Thoracic aorta (tissue), 2 donors: ENCODE measurements at regions not wholly inside any gene's neighbourhood (a gene's known extent, or its start where the extent isn't known, plus 50 kb on each side); places are given as distances from the start of the nearest gene placed in this dataset.

Source experiments
- ATAC-seq: fragments of 150-250 bp; one replicate; pipeline ENCODE4 v1.8.0; 2017; ENCODE audit warnings: low read depth; ENCODE audit not compliant: insufficient number of reproducible peaks, low FRiP score
- DNase-seq: peaks from one replicate; pipeline ENCODE4 v3.0.0-alpha.2; 2020; ENCODE audit warnings: low spot score
- H3K27ac ChIP-seq, 2 donors: fragments of 200-600 bp; sonication (generic); 1 replicate in 1 of 2; 2 replicates in 1 of 2; pipeline ENCODE4 v1.5.1; 2016; ENCODE audit warnings: mild to moderate bottlenecking in 2 of 2, moderate library complexity in 2 of 2
- H3K27me3 ChIP-seq: fragments of 200-600 bp; sonication (generic); replicated peaks from 2 replicates; pipeline ENCODE4 v1.6.0; 2016; ENCODE audit warnings: mild to moderate bottlenecking; ENCODE audit not compliant: insufficient read depth
- H3K36me3 ChIP-seq: fragments of 200-600 bp; sonication (generic); one replicate; pipeline ENCODE4 v1.5.1; 2016
- H3K4me1 ChIP-seq, 2 donors: fragments of 200-600 bp; sonication (generic); 1 replicate in 1 of 2; 2 replicates in 1 of 2; pipeline versions ENCODE4 v1.5.1 to v1.6.0; 2016; ENCODE audit warnings: low read depth in 2 of 2, mild to moderate bottlenecking in 1 of 2; ENCODE audit not compliant: control insufficient read depth in 1 of 2
- H3K4me3 ChIP-seq: fragments of 200-600 bp; sonication (generic); 2 replicates; pipeline ENCODE4 v1.5.1; 2016; ENCODE audit warnings: mild to moderate bottlenecking
- H3K9me3 ChIP-seq: fragments of 200-600 bp; sonication (generic); 2 replicates; pipeline ENCODE4 v1.5.1; 2016
- CTCF ChIP-seq: fragments of 200-600 bp; sonication (generic); IDR thresholded peaks from one replicate; pipeline ENCODE4 v1.5.1; 2019; ENCODE audit warnings: antibody characterized with exemption

GRCh38 chr13:108478179-108478578 lies 151.2 kb upstream of the MYO16 start:
- no peaks in the 10 kb centered on the region for H3K36me3 ChIP-seq
- no peaks in the 10 kb centered on the region for H3K4me1 ChIP-seq
- DNase-seq = no peak
- no peaks in the 10 kb centered on the region for H3K9me3 ChIP-seq
- no peak for TF ChIP-seq CTCF
- H3K27ac ChIP-seq = no peak overlapping the region
- no peak for ATAC-seq
- no peak overlapping the region for H3K4me3 ChIP-seq
- H3K27me3 ChIP-seq = no peaks in the 10 kb centered on the region

GRCh38 chr13:108483981-108484380 lies 145.4 kb upstream of the MYO16 start:
- Histone ChIP-seq H3K36me3 (no peaks in the 10 kb centered on the region), H3K4me1 (no peaks in the 10 kb centered on the region), H3K27me3 (no peaks in the 10 kb centered on the region), H3K4me3 (no peak overlapping the region), H3K9me3 (no peaks in the 10 kb centered on the region), H3K27ac (no peak overlapping the region)
- TF ChIP-seq CTCF = no peak
- DNase-seq = no peak
- ATAC-seq = no peak

GRCh38 chr13:108486096-108486495 lies 143.3 kb upstream of the MYO16 start:
- Histone ChIP-seq H3K4me3 (no peak overlapping the region), H3K27ac (no peak overlapping the region), H3K27me3 (no peaks in the 10 kb centered on the region), H3K4me1 (no peaks in the 10 kb centered on the region), H3K36me3 (no peaks in the 10 kb centered on the region), H3K9me3 (no peaks in the 10 kb centered on the region)
- TF ChIP-seq CTCF = no peak
- ATAC-seq = no peak
- DNase-seq = no peak

- peak overlapping the region; percentile 19 for H3K4me3 ChIP-seq
- H3K9me3 ChIP-seq = no peaks in the 10 kb centered on the region
- DNase-seq (no peak), ATAC-seq (no peak)
- TF ChIP-seq CTCF = no peak
- H3K4me1 ChIP-seq = peaks cover 0 to 11% of the 10 kb centered on the region in 2 donors
- no peaks in the 10 kb centered on the region for H3K27me3 ChIP-seq
- no peaks in the 10 kb centered on the region for H3K36me3 ChIP-seq
- no peak overlapping the region for H3K27ac ChIP-seq
Measured at GRCh38 chr13:108494991-108495645, 134.3 kb upstream of the MYO16 start.

- Histone ChIP-seq H3K36me3 (no peaks in the 10 kb centered on the region), H3K27ac (no peak overlapping the region), H3K27me3 (no peaks in the 10 kb centered on the region), H3K4me1 (peaks cover 0 to 11% of the 10 kb centered on the region in 2 donors), H3K4me3 (peak overlapping the region; percentile 35), H3K9me3 (no peaks in the 10 kb centered on the region)
- TF ChIP-seq CTCF = no peak
- no peak for ATAC-seq
- DNase-seq = no peak
Measured at GRCh38 chr13:108495646-108496361, 133.6 kb upstream of the MYO16 start.
